ENCODE measurements at regions not wholly inside any gene's neighbourhood (a gene's known extent, or its start where the extent isn't known, plus 50 kb on each side); places are given as distances from the start of the nearest gene placed in this dataset.
"Not testable (repeated sequence)": the region's sequence is repeated elsewhere in the genome, so short reads cannot be mapped to it uniquely, and the experiment has no call there.

- no peaks in the 10 kb centered on the region for H3K36me3 ChIP-seq
- ATAC-seq = no peak
- H3K27ac ChIP-seq = no peak overlapping the region
- H3K4me3 ChIP-seq = no peak overlapping the region
- H3K9me3 ChIP-seq = peaks cover 0 to 1% of the 10 kb centered on the region in 2 donors
- H3K27me3 ChIP-seq = no peaks in the 10 kb centered on the region
- intact Hi-C loops (cut with DNase I) = no loop called here
- DNase-seq = no peak
- TF ChIP-seq, protein P1, sequence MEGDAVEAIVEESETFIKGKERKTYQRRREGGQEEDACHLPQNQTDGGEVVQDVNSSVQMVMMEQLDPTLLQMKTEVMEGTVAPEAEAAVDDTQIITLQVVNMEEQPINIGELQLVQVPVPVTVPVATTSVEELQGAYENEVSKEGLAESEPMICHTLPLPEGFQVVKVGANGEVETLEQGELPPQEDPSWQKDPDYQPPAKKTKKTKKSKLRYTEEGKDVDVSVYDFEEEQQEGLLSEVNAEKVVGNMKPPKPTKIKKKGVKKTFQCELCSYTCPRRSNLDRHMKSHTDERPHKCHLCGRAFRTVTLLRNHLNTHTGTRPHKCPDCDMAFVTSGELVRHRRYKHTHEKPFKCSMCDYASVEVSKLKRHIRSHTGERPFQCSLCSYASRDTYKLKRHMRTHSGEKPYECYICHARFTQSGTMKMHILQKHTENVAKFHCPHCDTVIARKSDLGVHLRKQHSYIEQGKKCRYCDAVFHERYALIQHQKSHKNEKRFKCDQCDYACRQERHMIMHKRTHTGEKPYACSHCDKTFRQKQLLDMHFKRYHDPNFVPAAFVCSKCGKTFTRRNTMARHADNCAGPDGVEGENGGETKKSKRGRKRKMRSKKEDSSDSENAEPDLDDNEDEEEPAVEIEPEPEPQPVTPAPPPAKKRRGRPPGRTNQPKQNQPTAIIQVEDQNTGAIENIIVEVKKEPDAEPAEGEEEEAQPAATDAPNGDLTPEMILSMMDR (IDR thresholded peaks at IDR 0.05) = no peak
- no peaks in the 10 kb centered on the region for H3K4me1 ChIP-seq
Measured at GRCh38 chr9:103319979-103320378, 324.8 kb downstream of the CYLC2 start.

DNA sequence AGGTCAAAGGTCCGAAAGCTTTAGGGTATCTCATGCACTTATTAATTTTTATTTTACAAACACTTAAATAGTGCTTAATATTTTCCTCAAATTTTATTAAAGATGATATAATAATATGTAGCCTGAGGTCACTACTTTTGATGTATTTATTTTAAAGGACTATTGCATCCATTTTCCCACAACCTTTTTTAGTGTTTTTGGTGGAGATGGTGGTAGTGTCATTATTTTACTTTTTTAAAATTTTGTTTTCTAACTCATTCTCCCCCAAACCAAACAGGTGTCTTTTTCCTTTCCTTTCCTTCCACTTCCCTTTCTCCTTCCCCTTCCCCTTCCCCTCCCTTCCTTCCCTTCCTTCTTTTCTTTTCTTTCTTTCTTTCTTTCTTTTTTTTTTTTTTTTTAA, 328.6 kb downstream of the CYLC2 start:
- DNase-seq = no peak
- no peaks in the 10 kb centered on the region for H3K27me3 ChIP-seq
- TF ChIP-seq, protein P1 (IDR thresholded peaks at IDR 0.05) = no peak
- ATAC-seq = no peak
- intact Hi-C loops (cut with DNase I) = no loop called here
- no peak overlapping the region for H3K4me3 ChIP-seq
- H3K27ac ChIP-seq = no peak overlapping the region
- no peaks in the 10 kb centered on the region for H3K36me3 ChIP-seq
- no peaks in the 10 kb centered on the region for H3K4me1 ChIP-seq
- H3K9me3 ChIP-seq = peaks cover 0 to 9% of the 10 kb centered on the region in 2 donors

DNA sequence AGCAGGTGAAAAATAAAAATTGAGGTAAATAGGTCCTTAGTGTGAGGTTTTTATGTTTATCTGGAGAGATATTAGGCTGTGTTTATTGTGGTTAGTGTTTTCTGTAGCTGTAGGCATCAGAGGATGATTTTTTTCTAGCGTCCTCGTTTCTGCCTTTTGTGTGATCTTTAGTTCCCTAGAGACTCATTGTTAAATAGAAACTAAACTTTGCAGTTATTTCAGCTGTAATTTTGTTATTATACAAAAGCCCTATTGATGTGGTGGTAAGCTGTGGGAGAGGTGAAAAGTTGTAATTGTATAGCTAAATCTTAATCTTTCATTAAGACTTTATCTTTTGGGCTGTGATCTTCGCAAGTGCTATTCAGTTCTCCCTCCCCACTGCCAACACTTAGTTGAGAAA, 340.3 kb downstream of the CYLC2 start:
- TF ChIP-seq, protein P1 (IDR thresholded peaks at IDR 0.05) = no peak
- Histone ChIP-seq H3K4me3 (no peak overlapping the region), H3K36me3 (no peaks in the 10 kb centered on the region), H3K27me3 (no peaks in the 10 kb centered on the region), H3K9me3 (no peaks in the 10 kb centered on the region), H3K4me1 (no peaks in the 10 kb centered on the region), H3K27ac (no peak overlapping the region)
- intact Hi-C loops (cut with DNase I) = no loop called here
- no peak for ATAC-seq
- no peak for DNase-seq

DNA sequence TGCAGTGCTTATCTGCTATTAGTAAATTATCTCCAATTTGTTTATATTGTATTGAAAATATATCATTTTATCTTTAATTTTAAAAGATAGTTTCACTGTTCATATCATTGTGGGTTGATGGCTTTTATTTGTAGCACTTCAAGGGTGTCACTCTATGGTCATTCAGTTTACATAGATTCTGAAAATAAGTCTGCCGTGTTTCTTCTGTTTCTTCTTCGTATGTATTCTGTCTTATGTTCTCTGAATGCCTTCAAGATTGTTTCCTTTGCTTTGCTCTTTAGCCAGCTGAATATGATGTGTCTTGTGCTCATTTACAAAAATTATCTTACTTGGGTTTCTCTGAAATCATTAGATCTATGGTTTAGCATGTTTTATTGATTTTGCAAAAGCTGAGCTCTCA, 359.9 kb downstream of the CYLC2 start:
- ATAC-seq (no peak), DNase-seq (no peak)
- no peaks in the 10 kb centered on the region for H3K4me1 ChIP-seq
- intact Hi-C loops (cut with DNase I) = no loop called here
- H3K27ac ChIP-seq = no peak overlapping the region
- TF ChIP-seq, protein P1 (IDR thresholded peaks at IDR 0.05) = no peak
- H3K4me3 ChIP-seq = no peak overlapping the region
- no peaks in the 10 kb centered on the region for H3K27me3 ChIP-seq
- peaks cover 0 to 23% of the 10 kb centered on the region in 2 donors for H3K9me3 ChIP-seq
- H3K36me3 ChIP-seq = no peaks in the 10 kb centered on the region

- not testable (repeated sequence) for H3K4me3 ChIP-seq
Measured at GRCh38 chr9:103357980-103358379, 362.8 kb downstream of the CYLC2 start.

DNA sequence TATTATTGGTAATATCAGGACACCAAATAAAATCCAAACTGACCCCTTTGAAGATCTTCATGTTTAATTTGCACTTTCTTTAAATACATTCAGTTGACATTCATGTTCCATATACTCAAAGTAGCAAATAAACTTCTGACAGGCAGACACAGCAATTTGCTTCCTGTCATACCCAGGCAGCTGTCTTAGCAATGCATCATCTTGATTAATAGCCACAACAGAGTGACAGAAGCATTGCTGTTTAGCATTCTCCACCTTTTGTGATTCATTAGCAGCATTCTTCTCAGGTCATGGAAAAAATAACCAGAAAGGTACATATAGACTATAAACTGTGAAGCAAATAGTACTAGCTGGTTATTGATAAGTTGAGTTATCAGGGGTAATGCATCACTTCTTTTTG, 366.8 kb downstream of the CYLC2 start:
- Histone ChIP-seq H3K4me1 (no peaks in the 10 kb centered on the region), H3K4me3 (no peak overlapping the region), H3K27ac (no peak overlapping the region), H3K9me3 (peaks cover 0 to 6% of the 10 kb centered on the region in 2 donors), H3K36me3 (no peaks in the 10 kb centered on the region), H3K27me3 (no peaks in the 10 kb centered on the region)
- ATAC-seq (no peak), DNase-seq (no peak)
- TF ChIP-seq, protein P1 (IDR thresholded peaks at IDR 0.05) = no peak
- intact Hi-C loops (cut with DNase I) = no loop called here

More at GRCh38 chr9:103357980-103358379, 362.8 kb downstream of the CYLC2 start:
- H3K27ac ChIP-seq; intact Hi-C loops (cut with DNase I); H3K4me1 ChIP-seq; DNase-seq; H3K36me3 ChIP-seq; H3K27me3 ChIP-seq; ATAC-seq: not testable (repeated sequence)
- peaks cover 0 to 23% of the 10 kb centered on the region in 2 donors for H3K9me3 ChIP-seq
